ENCODE measurements at regions not wholly inside any gene's neighbourhood (a gene's known extent, or its start where the extent isn't known, plus 50 kb on each side); places are given as distances from the start of the nearest gene placed in this dataset.

- no peak for TF ChIP-seq CTCF (IDR thresholded peaks at IDR 0.05 in 4 of 5, conservative IDR thresholded peaks at IDR 0.05 in 1 of 5)
- TF ChIP-seq POLR2A (IDR thresholded peaks at IDR 0.05) = no peak
- intact Hi-C loops (cut with DNase I; ENCODE audit: low total_unique reads) (no loop called here), in situ Hi-C loops (cut with MboI; ENCODE audit: low sequenced_read_pairs in 4 of 4) (no loop called here)
- H3K36me3 ChIP-seq = no peaks in the 10 kb centered on the region
- H3K27me3 ChIP-seq = no peaks in the 10 kb centered on the region
- no peaks in the 10 kb centered on the region for H3K4me1 ChIP-seq
- H3K27ac ChIP-seq = no peak overlapping the region
- H3K9me3 ChIP-seq = no peaks in the 10 kb centered on the region
- DNase-seq = no peak
- ATAC-seq = no peak
- H3K4me3 ChIP-seq = no peak overlapping the region
These were observed 607.3 kb upstream of the TSPY4 start for GRCh38 chrY:8729971-8730370.

DNA sequence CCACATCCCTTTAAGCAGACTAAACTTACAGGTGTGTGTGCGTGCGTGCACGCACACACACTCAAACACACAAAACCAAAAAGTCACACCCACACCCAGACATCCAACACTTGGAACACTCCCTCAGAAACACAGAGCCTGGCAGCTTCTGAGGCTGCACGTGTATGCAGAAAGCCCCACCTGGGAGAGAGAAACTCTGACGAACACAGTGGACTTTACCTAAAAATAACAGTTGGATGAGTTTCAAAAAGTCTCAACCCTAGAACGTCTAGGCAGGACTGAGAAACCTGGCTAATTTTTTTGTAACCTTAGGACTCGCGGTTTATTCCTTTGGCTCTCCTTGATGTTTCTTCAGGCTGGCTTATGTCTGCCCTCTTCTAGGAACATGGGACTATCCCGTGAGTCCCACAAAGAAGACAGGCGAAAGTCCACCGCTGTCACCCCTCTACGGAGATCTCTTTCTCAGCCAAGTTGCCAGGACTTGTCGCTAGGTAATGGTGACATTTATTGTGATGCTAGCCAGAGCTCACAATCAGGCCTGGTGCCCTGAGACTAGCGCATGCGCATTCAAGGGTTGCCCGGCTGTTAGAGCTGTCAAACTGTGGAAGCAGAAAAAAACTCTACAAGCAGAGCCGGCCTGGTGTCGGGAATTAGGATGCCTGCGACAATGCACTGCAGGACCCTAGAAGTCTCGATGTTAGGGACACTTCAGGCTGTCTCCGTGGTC lies 595.8 kb upstream of the TSPY4 start:
- ATAC-seq (no peak), DNase-seq (no peak)
- H3K4me1 ChIP-seq = no peaks in the 10 kb centered on the region
- H3K36me3 ChIP-seq = no peaks in the 10 kb centered on the region
- no peak overlapping the region for H3K4me3 ChIP-seq
- in situ Hi-C loops (cut with MboI; ENCODE audit: low sequenced_read_pairs in 4 of 4) (no loop called here), intact Hi-C loops (cut with DNase I; ENCODE audit: low total_unique reads) (no loop called here)
- H3K27me3 ChIP-seq = no peaks in the 10 kb centered on the region
- TF ChIP-seq POLR2A (IDR thresholded peaks at IDR 0.05) (no peak), CTCF (IDR thresholded peaks at IDR 0.05 in 4 of 5, conservative IDR thresholded peaks at IDR 0.05 in 1 of 5) (no peak)
- no peaks in the 10 kb centered on the region for H3K9me3 ChIP-seq
- H3K27ac ChIP-seq = no peak overlapping the region

DNA sequence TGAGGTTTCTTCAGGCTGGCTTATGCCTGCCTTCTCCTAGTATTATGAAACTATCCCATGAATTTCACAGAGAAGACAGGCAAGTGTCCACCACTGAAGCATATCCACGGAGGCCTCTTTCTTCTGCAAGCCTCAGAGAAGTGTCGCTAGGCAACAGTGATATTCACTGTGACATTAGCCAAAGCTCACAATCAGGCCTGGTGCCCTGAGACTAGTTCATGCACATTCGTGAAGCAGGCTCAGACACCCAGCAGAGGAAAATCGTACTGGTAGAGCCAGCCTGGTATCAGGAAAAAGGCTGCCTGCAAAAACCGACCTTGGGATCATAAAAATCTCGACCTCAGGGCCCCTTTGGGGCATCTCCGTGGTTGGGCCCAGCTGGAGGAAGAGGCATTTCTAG lies 573.1 kb upstream of the TSPY4 start:
- no peak for DNase-seq
- TF ChIP-seq CTCF (IDR thresholded peaks at IDR 0.05 in 4 of 5, conservative IDR thresholded peaks at IDR 0.05 in 1 of 5) = no peak
- no peak for TF ChIP-seq POLR2A (IDR thresholded peaks at IDR 0.05)
- in situ Hi-C loops (cut with MboI; ENCODE audit: low sequenced_read_pairs in 4 of 4) = loop anchor here in 1 of 4 donors (25.0 kb wide), 1 partner anchor 98 kb away; no protein-coding TSS in a partner anchor

GRCh38 chrY:8781184-8781890 lies 555.9 kb upstream of the TSPY4 start:
- Histone ChIP-seq H3K27me3 (no peaks in the 10 kb centered on the region), H3K4me1 (no peaks in the 10 kb centered on the region), H3K36me3 (no peaks in the 10 kb centered on the region), H3K27ac (no peak overlapping the region), H3K4me3 (no peak overlapping the region), H3K9me3 (no peaks in the 10 kb centered on the region)
- DNase-seq = no peak
- ATAC-seq = no peak
- intact Hi-C loops (cut with DNase I; ENCODE audit: low total_unique reads) = no loop called here
- in situ Hi-C loops (cut with MboI; ENCODE audit: low sequenced_read_pairs in 4 of 4) = no loop called here
- no peak for TF ChIP-seq POLR2A (IDR thresholded peaks at IDR 0.05)
- TF ChIP-seq CTCF (IDR thresholded peaks at IDR 0.05 in 4 of 5, conservative IDR thresholded peaks at IDR 0.05 in 1 of 5) = no peak

More for the DNA sequence above, 573.1 kb upstream of the TSPY4 start:
- Histone ChIP-seq H3K27me3 (no peaks in the 10 kb centered on the region), H3K4me3 (no peak overlapping the region), H3K4me1 (no peaks in the 10 kb centered on the region), H3K36me3 (no peaks in the 10 kb centered on the region), H3K9me3 (no peaks in the 10 kb centered on the region), H3K27ac (no peak overlapping the region)
- ATAC-seq = peak in 1 of 2 donors; percentile 39
- intact Hi-C loops (cut with DNase I; ENCODE audit: low total_unique reads) = no loop called here

All from gastrocnemius medialis (tissue), 4 donors.